SK-N-MC (cell line): ENCODE measurements at regions not wholly inside any gene's neighbourhood (a gene's known extent, or its start where the extent isn't known, plus 50 kb on each side); places are given as distances from the start of the nearest gene placed in this dataset.

Experiments used
- EZH2 ChIP-seq: fragments of 200-600 bp; sonication (generic); IDR thresholded peaks from one replicate; pipeline ENCODE4 v1.6.1; 2017; ENCODE audit warnings: antibody characterized with exemption
- FOXP2 ChIP-seq: optimal IDR thresholded peaks from 2 replicates; pipeline ENCODE3; 2011; ENCODE audit warnings: mild to moderate bottlenecking, moderate library complexity; ENCODE audit not compliant: insufficient read depth; ENCODE audit errors: extremely low read length, control extremely low read depth
- POLR2AphosphoS5 ChIP-seq: IDR thresholded peaks from 2 replicates; pipeline ENCODE4 v1.6.1; 2012; ENCODE audit warnings: mild to moderate bottlenecking, low read depth, low read length, borderline replicate concordance

- TF ChIP-seq POLR2AphosphoS5 (no peak), EZH2 (no peak), FOXP2 (no peak)
Observed at GRCh38 chr3:39644176-39644575, 165.2 kb upstream of the MYRIP start.
